ENCODE measurements at regions not wholly inside any gene's neighbourhood (a gene's known extent, or its start where the extent isn't known, plus 50 kb on each side); places are given as distances from the start of the nearest gene placed in this dataset.
"Not testable (repeated sequence)": the region's sequence is repeated elsewhere in the genome, so short reads cannot be mapped to it uniquely, and the experiment has no call there.

- DNase-seq (ENCODE audit: low read depth in 2 of 2): no peak
Observed at GRCh38 chr6:3619800-3620199, 131.7 kb downstream of the PXDC1 start.

GRCh38 chr6:3619201-3619600, 132.3 kb downstream of the PXDC1 start:
- no peak for DNase-seq (ENCODE audit: low read depth in 2 of 2)

DNA sequence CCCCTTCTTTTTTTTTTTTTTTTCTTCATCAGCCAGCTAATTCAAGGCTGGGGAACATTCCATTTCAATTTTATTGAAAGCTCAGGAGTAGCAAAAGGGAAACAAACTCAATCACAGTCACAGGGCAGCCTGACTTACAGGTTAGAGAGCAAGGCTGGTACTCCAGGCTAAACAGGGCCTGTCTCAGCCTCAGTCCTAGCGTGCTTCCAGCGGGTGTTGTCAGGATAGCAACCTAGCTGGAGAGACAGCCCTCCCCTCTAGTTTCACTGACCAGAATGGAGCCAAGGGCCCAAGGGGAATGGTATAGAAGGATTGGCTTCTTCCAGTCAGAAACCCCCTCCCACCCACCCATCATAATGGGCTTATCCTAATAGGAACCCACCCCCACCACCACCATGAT, 132.9 kb downstream of the PXDC1 start:
- no peak for DNase-seq (ENCODE audit: low read depth in 2 of 2)

DNA sequence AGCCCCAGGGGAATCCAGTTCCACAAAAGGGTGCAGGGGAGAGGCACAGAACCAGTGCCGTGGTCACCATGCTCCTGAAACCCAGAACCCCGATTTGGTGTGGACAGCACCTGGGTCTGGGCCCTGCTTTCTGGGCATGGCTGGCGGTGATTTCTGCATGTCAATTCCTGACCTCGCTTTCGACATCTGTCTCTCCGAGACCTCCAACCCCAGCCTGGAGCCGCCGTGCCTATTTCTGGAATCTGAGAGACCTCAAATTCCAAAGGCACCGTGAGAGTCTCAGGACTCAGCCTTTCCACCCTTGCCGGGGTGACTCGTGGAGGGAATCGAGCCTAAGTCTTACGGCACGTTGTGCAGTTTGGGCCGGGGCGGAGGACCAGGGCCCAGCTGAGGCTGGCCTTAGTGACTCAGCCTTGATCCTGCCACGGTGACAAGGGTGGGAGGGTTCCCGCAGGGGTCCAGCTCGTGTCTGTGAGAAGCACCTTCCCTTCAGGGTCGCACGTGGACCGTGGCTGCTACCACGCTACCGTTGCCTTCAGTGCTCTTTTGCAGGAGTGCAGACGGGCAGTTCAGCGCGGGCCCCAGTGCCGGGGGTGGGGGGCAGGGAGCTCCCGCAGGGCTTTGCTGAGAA, 133.7 kb downstream of the PXDC1 start:
- DNase-seq (ENCODE audit: low read depth in 2 of 2): no peak

DNA sequence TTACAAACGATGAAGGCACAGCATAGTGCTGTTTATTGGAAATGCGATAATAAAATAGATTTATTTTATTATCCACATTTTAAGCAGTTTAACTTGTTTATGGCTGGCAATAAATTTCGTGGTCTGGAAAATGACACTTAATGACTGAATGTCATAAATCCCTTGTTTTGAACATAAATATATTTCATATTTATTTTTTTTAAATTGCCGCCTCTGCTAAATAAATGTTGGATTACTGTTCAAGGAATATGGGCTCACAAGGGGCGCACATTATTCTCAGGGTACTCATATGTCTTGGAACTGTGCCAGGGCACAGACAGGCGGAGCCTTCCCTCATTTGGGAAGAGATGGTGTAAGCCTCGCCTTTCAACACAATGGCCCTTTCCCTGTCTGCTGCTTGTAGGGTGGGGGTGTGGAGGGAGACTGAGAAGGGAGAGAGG, 134.3 kb downstream of the PXDC1 start:
- DNase-seq (ENCODE audit: low read depth in 2 of 2): peak; percentile 28 to 33

GRCh38 chr6:3616565-3617176, 134.8 kb downstream of the PXDC1 start:
- DNase-seq (ENCODE audit: low read depth in 2 of 2): no peak

GRCh38 chr6:3615391-3616380, 135.8 kb downstream of the PXDC1 start:
- no peak for DNase-seq (ENCODE audit: low read depth in 2 of 2)

- DNase-seq (ENCODE audit: low read depth in 2 of 2): no peak
Observed at GRCh38 chr6:3614918-3615317, 136.6 kb downstream of the PXDC1 start.

DNA sequence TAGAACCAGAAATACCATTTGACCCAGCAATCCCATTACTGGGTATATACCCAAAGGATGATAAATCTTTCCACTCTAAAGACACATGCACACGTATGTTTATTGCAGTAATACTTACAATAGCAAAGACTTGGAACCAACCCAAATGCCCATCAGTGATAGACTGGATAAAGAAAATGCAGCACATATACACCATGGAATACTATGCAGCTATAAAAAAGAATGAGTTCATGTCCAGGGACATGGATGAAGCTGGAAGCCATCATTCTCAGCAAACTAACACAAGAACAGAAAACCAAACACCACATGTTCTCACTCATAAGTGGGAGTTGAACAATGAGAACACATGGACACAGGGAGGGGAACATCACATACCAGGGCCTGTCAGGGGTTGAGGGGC, 137.9 kb downstream of the PXDC1 start:
- not testable (repeated sequence) for DNase-seq (ENCODE audit: low read depth in 2 of 2)

- DNase-seq (ENCODE audit: low read depth in 2 of 2): peak; percentile 91
Observed at GRCh38 chr6:3612341-3613041, 139.0 kb downstream of the PXDC1 start.

- no peak for DNase-seq (ENCODE audit: low read depth in 2 of 2)
Observed at GRCh38 chr6:3610921-3611320, 140.6 kb downstream of the PXDC1 start.

- peak; percentile 57 to 62 for DNase-seq (ENCODE audit: low read depth in 2 of 2)
Observed at GRCh38 chr6:3610206-3610605, 141.3 kb downstream of the PXDC1 start.

DNA sequence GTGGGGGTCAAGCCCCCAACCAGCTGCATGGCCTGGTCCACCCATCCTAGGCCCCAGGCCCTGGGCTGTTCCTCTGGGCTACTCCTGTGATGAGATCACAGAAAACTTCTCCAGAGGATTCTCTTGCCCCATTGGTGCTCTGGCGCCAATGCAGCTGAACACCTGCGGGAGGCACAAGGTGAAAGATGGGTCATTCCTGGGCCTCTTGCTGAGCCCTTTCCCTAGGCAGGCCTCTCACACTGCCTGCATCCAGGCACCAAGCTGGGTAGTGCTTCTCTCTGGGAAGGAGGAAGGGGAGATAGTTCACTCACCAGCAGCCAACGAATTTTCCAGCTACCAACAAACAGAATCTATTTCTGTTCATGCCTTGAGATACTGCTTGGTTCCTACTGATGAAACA, 142.1 kb downstream of the PXDC1 start:
- no peak for DNase-seq (ENCODE audit: low read depth in 2 of 2)

GRCh38 chr6:3608159-3608558, 143.4 kb downstream of the PXDC1 start:
- DNase-seq (ENCODE audit: low read depth in 2 of 2): no peak

GRCh38 chr6:3607599-3607998, 143.9 kb downstream of the PXDC1 start:
- DNase-seq (ENCODE audit: low read depth in 2 of 2): no peak

- no peak for DNase-seq (ENCODE audit: low read depth in 2 of 2)
Observed at GRCh38 chr6:3607171-3607570, 144.3 kb downstream of the PXDC1 start.

- DNase-seq (ENCODE audit: low read depth in 2 of 2): no peak
Observed at GRCh38 chr6:3603340-3604130, 146.7 kb upstream of the SLC22A23 start.

DNA sequence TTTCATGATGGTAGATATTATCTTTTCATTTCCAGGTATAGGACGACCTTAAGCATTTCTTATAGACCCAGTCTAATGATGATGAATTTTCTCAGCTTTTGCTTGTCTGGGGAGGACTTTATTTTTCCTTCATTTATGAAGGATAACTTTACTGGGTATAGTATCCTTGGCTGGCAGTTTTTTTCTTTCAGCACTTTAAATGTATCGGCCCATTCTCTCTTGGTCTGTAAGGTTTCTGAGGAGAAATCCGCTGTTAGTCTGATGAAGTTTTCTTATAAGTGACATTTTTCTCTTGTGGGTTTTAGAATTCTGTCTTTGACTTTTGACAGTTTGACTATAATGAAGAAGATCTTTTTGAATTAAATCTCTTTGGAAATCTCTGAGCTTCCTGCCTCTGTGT, 144.7 kb upstream of the SLC22A23 start:
- DNase-seq (ENCODE audit: low read depth in 2 of 2): no peak

DNA sequence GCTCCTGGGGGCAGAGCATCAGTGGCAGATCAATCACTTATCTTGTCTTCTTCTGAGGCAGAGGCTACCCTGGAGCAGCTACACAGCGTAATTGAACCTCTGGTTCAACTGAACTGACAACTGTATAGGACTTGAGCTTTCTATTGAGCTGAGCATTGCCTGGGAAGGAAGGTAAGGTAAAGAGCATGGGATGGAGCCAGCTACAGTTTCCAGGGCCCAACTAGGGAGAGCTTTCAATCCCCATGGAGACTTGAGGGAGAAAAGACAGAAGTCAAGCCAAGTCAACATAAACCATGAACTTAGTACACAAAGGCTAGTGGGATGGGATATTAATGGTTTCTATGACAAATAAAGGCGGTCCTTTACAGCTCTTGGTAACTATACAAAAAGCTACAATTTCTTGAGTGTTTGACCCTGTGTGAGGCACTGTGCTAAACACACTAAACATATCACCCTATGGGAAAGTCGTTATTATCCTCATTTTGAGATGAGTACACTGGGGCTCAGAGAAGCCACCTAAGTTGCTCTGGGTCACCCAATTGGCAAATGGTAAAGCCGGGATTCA, 140.7 kb upstream of the SLC22A23 start:
- DNase-seq (ENCODE audit: low read depth in 2 of 2): no peak

GRCh38 chr6:3596766-3597165, 139.9 kb upstream of the SLC22A23 start:
- DNase-seq (ENCODE audit: low read depth in 2 of 2): no peak

DNA sequence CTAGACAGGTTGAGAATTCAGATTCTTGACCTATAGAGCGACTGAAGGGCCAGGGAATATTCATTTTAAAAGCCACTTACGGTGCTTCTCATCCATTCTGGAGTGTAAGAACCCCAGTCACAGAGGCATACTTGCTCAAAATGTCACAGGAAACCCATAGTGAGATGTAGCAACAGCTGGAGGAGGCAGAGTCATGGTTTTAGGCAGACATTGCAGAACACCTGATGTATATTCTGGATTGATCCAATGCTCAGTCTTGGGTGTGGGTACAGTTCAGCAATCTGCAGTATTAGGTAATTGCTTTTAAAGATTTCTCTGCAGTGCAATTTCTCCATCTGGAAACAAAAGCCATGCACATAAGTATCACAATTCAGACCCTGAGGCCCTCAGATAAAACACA, 137.4 kb upstream of the SLC22A23 start:
- no peak for DNase-seq (ENCODE audit: low read depth in 2 of 2)

Measured in fibroblast of skin of left quadriceps (primary cell).